NCI-H1048 (cell line): ENCODE measurements at regions not wholly inside any gene's neighbourhood (a gene's known extent, or its start where the extent isn't known, plus 50 kb on each side); places are given as distances from the start of the nearest gene placed in this dataset.
"Not testable (repeated sequence)": the region's sequence is repeated elsewhere in the genome, so short reads cannot be mapped to it uniquely, and the experiment has no call there.

Experiments
- DNase-seq: peaks from one replicate; lab custom pipeline; 2025; lab: John Stamatoyannopoulos, UW

DNA sequence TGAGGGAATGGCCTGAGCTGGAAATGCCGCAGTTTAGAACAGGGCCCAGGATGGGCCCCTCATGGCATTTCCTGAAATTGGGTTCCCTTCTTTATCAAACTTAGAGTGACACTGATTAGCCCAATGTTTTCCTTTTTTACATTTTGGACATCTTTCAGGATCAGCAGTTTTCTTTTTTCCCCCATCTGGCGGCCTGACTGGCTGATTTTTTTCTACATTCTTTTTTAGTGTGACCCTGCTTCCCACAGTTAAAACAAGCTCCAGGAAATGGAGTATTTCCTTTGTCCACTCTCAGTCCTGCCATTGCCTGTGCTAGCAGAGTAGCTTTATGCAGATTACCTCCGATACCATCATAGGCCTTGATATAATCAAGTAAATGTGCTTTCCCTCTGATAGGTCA, 185.8 kb upstream of the IGF1 start:
- not testable (repeated sequence) for DNase-seq

- no peak for DNase-seq
Measured at GRCh38 chr12:102659200-102659911, 179.0 kb upstream of the IGF1 start.

GRCh38 chr12:102653406-102653805, 173.0 kb upstream of the IGF1 start:
- DNase-seq: no peak

GRCh38 chr12:102652645-102653313, 172.4 kb upstream of the IGF1 start:
- DNase-seq: no peak

- no peak for DNase-seq
Measured at GRCh38 chr12:102645968-102646367, 165.6 kb upstream of the IGF1 start.

GRCh38 chr12:102643879-102644575, 163.7 kb upstream of the IGF1 start:
- DNase-seq: no peak

GRCh38 chr12:102642199-102642598, 161.8 kb upstream of the IGF1 start:
- no peak for DNase-seq

DNA sequence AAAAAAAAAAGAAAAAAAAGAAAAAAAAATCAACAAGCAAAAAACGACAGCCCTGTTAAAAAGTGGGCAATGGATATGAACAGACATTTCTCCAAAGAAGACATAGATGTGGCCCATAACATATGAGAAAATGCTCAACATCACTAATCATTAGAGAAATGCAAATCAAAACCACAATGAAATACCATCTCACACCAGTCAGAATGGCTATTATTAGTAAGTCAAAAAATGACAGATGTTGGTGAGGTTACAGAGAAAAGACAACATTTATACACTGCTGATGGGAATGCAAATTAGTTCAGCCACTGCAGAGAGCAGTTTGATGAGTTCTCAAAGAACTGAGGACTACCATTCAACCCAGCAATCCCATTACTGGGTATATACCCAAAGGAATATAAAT, 160.3 kb upstream of the IGF1 start:
- not testable (repeated sequence) for DNase-seq

DNA sequence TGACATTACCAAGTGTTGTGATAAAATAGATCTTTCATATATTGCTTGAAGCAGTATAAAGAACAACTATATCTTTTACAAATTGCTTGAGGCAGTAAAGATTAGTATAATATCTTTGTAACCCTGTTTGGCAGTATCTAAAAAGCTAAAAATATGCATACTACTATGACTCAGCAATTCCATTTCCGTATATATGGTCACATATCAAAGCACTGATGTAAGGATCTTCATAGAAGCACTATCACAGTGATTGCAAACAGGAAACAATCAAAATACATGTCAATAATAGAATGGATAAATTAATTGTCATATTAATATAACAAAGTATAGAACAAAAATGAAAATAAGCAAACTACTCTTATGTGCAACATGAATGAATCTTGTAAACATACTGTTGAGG, 158.4 kb upstream of the IGF1 start:
- no peak for DNase-seq

DNA sequence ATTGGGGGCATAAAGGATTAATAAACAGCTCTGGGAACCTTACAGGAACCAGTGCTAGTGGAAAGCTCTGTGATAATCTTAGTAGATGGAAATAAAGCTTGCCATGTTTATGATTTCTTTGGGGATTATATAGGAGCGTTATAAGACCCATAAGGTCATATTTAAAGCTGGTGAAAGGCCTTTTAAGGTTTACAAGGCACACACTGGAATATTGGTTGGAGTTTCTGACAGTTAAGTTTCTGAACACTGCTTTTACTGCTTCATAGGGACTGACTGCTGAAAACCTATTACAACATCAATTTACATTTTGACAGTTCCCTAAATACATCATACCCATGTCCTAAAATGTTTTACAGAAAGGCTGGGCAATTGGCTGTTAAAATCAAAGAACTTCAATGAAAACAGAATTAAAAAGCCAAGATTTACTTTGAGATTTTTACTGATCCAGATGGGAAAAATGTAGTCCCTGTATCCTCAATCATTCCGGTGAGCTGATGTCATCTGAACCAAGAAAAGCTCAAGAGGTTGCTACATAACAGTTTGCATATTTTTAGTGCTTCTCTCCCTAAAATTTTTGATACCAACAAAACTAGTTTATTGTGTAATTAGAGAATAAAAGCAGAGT, 153.7 kb upstream of the IGF1 start:
- DNase-seq: no peak

GRCh38 chr12:102631274-102631673, 150.9 kb upstream of the IGF1 start:
- no peak for DNase-seq

DNA sequence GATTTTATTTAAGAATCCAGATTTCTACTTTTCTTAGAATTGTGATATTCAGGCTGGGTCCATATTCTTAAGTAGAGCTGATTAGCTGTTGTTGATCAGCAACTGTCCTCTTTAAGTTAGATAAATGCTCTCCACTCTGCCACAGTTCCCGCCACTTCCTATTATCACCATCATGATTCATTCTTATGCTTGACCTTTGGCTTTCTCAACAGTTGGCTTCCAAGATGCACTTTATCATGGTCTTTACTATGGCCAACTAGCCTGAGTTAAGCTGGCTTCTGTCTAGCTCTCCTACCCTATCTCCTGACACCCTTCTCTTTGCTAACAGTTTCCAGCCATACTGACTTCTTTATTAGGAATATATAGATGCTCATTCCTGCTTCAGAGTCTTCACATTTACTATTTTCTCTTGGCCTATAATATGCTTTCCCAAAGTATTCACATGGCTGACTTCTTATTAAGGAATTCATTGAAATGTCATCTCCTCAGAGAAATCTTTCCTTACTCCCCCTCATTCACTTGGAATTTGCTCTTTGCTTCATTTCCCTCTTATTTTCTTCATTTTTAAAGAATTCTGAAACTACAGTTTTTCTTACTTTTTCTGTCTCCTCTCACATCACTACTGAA, 149.0 kb upstream of the IGF1 start:
- DNase-seq: no peak

GRCh38 chr12:102625819-102626218, 145.5 kb upstream of the IGF1 start:
- no peak for DNase-seq

GRCh38 chr12:102622618-102623017, 142.3 kb upstream of the IGF1 start:
- no peak for DNase-seq

DNA sequence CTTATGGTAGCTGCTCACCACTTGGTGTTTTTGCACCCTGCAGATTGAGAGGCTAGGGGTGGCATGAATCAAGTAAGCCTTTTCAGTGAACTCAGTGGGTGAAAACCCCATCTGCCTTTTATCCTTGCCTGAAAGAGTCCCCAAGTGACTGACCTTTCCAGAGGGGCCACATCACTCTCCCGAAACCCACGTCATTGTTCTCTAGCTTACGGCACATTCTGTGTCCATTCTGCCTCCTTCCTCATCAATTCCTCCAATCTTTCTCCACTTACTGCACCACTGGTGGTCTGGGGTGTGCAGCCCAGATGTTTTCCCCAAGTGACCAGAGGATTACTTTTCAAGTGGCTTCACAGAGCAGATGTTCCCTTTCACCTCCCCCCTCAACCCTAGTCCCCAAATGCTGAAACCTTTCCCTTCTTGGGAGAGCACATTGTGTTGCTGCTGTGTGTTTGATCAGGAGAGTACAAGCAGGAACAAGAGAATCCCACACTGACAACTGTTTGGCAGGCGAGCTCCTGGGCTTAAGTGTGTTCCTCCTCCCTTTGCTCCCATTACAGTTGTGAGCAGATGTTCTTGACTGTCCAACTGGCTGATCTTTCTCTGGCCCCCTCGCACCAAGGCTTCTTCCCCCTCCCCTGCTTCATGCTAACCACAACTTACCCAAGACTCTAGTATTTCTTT, 138.0 kb upstream of the IGF1 start:
- no peak for DNase-seq

DNA sequence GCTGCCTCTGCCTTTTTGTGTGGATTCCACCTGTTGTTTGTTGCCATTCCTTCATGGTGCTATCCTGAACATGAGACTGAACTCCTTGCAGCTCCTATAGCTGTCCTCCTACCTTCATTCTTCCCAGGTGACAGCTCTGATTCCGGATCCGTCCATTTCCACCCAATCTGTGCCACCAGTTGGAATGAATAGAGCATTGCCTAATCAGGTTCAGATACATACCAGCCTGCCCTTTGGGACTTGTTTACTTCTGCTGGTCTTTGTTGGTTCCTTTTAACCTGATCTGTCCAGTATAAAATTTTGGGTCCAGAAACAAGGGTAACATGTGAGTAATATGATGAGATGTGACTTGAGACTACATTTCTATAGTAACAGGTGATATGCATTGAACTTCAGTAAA, 136.3 kb upstream of the IGF1 start:
- no peak for DNase-seq

DNA sequence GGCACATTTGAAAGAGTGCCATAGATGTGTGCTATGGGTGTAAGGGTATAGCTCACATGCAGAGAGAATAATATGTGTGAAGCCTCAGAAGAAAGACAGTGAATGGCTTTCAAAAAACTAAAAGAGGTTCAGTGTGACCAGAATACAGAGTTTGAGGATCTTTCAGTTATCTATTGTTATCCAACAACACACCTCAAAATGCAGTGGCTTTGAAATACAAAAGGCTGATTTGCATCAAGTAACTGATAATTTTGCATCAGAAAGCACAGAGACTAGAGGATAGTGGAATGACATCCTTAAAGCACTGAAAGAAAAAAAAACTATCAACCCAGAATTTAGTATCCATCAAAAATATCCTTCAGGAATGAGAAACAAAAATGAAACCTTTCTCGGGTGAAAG, 131.6 kb upstream of the IGF1 start:
- no peak for DNase-seq

DNA sequence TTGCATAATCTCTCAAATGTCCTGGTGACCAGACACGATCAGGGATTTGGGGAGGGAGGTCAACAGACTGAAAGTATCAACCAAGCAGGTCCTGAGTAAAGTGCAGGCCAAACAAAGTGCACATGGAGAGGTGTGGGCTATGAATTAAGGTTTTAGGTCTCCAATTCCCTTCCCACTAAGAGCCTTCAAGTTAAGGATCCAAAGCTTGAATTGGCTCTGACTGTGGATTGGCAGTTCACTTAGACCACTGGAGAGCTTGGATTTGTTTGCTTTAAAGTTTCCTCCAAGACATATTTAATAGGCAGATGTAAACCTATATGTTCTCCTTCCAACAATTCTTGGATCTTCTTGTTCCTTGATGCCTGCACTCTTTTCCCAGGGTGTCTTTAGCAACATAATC, 129.6 kb upstream of the IGF1 start:
- no peak for DNase-seq

GRCh38 chr12:102603021-102603420, 122.7 kb upstream of the IGF1 start:
- no peak for DNase-seq

DNA sequence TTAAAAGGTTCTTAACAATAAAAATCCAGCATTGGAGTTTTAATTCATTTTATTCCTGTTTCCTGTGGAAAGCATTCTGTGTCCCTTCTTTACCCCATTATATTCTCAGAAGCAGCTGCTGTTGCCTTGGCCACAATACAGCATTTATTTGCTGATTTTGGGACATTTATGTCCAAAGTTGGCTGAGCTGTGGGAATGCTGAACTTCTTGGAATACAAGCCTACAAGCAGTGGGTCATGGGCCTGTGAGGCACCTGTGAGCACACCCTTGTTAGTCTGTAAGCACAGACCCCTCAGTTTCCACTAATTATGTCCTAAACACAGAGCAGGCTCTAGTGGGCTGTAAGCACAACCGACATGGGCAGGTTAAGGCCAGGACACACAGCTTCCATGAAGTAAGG, 122.2 kb upstream of the IGF1 start:
- no peak for DNase-seq

DNA sequence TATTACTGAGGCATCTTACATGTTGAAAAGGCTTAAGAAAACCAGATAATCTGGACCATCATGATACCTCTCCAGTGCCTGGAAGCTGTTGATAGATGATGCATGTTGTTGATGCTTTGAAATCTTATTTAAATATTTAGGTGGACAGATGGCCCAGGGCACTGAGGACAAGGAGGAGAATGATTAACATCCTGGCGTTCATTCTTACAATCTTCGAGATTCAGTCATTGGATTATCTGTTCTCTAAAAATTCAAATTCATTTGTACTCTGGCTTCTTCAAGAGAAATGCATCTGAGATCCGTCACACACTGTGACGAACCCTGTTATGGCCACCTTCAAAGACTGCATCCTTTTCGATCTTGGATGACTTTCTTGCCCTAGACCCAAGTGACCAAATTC, 121.3 kb upstream of the IGF1 start:
- no peak for DNase-seq

GRCh38 chr12:102596687-102597086, 116.3 kb upstream of the IGF1 start:
- no peak for DNase-seq
